ENCODE measurements at regions not wholly inside any gene's neighbourhood (a gene's known extent, or its start where the extent isn't known, plus 50 kb on each side); places are given as distances from the start of the nearest gene placed in this dataset.

DNA sequence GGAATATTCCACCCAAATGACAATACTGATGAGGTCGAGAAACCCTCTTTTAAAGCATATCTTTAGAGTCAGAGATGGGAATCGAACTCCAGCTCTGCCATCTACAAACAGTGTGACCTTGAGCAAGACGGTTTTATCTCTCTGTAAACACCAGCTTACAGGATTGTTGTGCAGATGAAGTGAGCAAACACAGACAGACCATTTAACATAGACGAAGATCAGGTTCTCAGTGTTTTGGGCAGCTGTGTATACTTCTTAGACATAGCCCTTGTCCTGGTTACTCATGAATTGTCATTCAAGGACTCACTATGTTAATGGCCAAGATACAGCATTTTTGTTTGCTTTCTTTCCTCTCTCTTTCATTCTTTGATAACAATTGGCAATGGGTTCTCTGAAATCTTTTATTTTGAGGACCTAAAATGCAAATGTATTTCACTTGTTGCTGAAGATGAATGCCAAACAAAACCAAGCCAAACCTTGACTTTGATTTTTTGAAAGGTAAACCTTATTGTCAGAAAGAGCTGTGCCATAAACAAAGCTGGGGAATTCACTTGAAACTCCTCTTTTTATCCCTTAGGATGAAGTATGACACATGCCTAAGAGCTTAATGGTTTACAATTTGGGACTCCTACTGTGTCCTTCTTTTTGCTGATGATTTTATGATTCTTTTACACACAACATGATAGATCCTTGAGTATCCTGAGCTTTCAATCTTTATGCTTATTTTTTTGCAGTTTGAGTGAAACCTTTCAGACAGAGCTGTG is 250.0 kb upstream of the PDZRN3 start:
- 33% methylated on average over 4 of the region's 4 CpGs for WGBS (ENCODE audit: low lambda C conversion rate)
- POLR2A ChIA-PET: no interaction called here
- H3K36me3 ChIP-seq (replicated peaks in 1 of 2; ENCODE audit: control insufficient read depth in 1 of 2, insufficient read depth in 2 of 2, low read length in 1 of 2): no peaks in the 10 kb centered on the region

More for the DNA sequence above, 250.0 kb upstream of the PDZRN3 start:
- no peaks in the 10 kb centered on the region for H3K27me3 ChIP-seq (ENCODE audit: insufficient read depth)
- CTCF ChIA-PET: interaction anchor here (1.0 to 1.4 kb wide), 2 partner anchors 27 to 1127 kb away, joined by 3 read pairs; no protein-coding TSS in a partner anchor
- no peak overlapping the region for H2AFZ ChIP-seq (ENCODE audit: low read depth)
- no peaks in the 10 kb centered on the region for H3F3A ChIP-seq (replicated peaks; ENCODE audit: insufficient read depth)
- no peaks in the 10 kb centered on the region for H3K9me2 ChIP-seq
- no peak overlapping the region for H3K9ac ChIP-seq
- H3K9me3 ChIP-seq: no peaks in the 10 kb centered on the region
- H4K20me1 ChIP-seq (ENCODE audit: insufficient read depth): no peaks in the 10 kb centered on the region
- H3K4me3 ChIP-seq (ENCODE audit: low read depth in 2 of 2, low read length in 1 of 2): no peak overlapping the region
- TF ChIP-seq MEF2A (IDR thresholded peaks at IDR 0.05; ENCODE audit: borderline replicate concordance, low read depth) (no peak), ELF1 (IDR thresholded peaks at IDR 0.05) (no peak), YY1 (IDR thresholded peaks at IDR 0.05; ENCODE audit: low read depth) (no peak), TEAD4 (IDR thresholded peaks at IDR 0.05; ENCODE audit: borderline replicate concordance, insufficient read depth) (no peak), EP300 (IDR thresholded peaks at IDR 0.05; ENCODE audit: borderline replicate concordance in 1 of 2, low read depth in 1 of 2, low read length in 1 of 2) (no peak), RXRA (IDR thresholded peaks at IDR 0.05; ENCODE audit: borderline replicate concordance, low read depth) (no peak), POLR2AphosphoS5 (IDR thresholded peaks at IDR 0.05; ENCODE audit: low read depth, low read length) (no peak), NRF1 (IDR thresholded peaks at IDR 0.05; ENCODE audit: low read depth, low read length) (no peak), MXI1 (IDR thresholded peaks at IDR 0.05; ENCODE audit: low read depth, low read length) (no peak), RCOR1 (IDR thresholded peaks at IDR 0.05; ENCODE audit: low read length) (no peak), SIN3A (IDR thresholded peaks at IDR 0.05; ENCODE audit: borderline replicate concordance, low read depth, low read length) (no peak), FOXJ3 (CRISPR knock-in tag; IDR thresholded peaks at IDR 0.05) (no peak)
- TF ChIP-seq, protein P1, sequence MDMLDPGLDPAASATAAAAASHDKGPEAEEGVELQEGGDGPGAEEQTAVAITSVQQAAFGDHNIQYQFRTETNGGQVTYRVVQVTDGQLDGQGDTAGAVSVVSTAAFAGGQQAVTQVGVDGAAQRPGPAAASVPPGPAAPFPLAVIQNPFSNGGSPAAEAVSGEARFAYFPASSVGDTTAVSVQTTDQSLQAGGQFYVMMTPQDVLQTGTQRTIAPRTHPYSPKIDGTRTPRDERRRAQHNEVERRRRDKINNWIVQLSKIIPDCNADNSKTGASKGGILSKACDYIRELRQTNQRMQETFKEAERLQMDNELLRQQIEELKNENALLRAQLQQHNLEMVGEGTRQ (IDR thresholded peaks at IDR 0.05; ENCODE audit: borderline replicate concordance, low read depth, low read length): no peak
- TF ChIP-seq, protein P2, sequence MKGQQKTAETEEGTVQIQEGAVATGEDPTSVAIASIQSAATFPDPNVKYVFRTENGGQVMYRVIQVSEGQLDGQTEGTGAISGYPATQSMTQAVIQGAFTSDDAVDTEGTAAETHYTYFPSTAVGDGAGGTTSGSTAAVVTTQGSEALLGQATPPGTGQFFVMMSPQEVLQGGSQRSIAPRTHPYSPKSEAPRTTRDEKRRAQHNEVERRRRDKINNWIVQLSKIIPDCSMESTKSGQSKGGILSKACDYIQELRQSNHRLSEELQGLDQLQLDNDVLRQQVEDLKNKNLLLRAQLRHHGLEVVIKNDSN (IDR thresholded peaks at IDR 0.05; ENCODE audit: borderline replicate concordance, low read depth): no peak
- TF ChIP-seq, protein P3, sequence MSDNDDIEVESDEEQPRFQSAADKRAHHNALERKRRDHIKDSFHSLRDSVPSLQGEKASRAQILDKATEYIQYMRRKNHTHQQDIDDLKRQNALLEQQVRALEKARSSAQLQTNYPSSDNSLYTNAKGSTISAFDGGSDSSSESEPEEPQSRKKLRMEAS (IDR thresholded peaks at IDR 0.05; ENCODE audit: low read depth): no peak
- TF ChIP-seq, protein P4, sequence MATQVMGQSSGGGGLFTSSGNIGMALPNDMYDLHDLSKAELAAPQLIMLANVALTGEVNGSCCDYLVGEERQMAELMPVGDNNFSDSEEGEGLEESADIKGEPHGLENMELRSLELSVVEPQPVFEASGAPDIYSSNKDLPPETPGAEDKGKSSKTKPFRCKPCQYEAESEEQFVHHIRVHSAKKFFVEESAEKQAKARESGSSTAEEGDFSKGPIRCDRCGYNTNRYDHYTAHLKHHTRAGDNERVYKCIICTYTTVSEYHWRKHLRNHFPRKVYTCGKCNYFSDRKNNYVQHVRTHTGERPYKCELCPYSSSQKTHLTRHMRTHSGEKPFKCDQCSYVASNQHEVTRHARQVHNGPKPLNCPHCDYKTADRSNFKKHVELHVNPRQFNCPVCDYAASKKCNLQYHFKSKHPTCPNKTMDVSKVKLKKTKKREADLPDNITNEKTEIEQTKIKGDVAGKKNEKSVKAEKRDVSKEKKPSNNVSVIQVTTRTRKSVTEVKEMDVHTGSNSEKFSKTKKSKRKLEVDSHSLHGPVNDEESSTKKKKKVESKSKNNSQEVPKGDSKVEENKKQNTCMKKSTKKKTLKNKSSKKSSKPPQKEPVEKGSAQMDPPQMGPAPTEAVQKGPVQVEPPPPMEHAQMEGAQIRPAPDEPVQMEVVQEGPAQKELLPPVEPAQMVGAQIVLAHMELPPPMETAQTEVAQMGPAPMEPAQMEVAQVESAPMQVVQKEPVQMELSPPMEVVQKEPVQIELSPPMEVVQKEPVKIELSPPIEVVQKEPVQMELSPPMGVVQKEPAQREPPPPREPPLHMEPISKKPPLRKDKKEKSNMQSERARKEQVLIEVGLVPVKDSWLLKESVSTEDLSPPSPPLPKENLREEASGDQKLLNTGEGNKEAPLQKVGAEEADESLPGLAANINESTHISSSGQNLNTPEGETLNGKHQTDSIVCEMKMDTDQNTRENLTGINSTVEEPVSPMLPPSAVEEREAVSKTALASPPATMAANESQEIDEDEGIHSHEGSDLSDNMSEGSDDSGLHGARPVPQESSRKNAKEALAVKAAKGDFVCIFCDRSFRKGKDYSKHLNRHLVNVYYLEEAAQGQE (IDR thresholded peaks at IDR 0.05; ENCODE audit: low read depth, low read length): no peak
- no peak overlapping the region for H3K4me2 ChIP-seq
- no peaks in the 10 kb centered on the region for H3K79me2 ChIP-seq (ENCODE audit: insufficient read depth)
- DNase-seq: no peak
- no peak overlapping the region for H3K27ac ChIP-seq (ENCODE audit: low read depth in 2 of 2, low read length in 1 of 2)
- no peaks in the 10 kb centered on the region for H3K4me1 ChIP-seq (ENCODE audit: control insufficient read depth in 1 of 2, insufficient read depth in 2 of 2, low read depth in 1 of 2, low read length in 1 of 2)
